ENCODE measurements at regions not wholly inside any gene's neighbourhood (a gene's known extent, or its start where the extent isn't known, plus 50 kb on each side); places are given as distances from the start of the nearest gene placed in this dataset.

DNA sequence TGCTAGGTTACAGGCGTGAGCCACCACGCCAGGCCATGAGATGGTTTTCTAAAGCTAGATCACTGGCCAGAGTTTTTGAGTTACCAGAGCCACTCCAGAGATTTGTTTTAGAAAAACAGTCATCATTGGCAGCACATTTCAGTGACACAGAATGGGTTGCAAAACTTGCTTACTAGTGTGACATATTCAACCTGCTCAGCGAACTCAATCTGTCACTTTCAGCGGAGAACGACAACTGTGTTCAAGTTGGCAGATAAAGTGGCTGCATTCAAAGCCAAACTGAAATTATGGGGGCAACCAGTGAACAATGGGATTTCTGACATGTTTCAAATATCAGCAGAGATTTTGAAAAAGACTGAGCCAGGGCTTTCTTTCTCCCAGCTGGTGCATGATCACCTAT, 456.3 kb upstream of the ISX start:
- 10% methylated on average over 5 of the region's 5 CpGs for WGBS (ENCODE audit: low lambda C conversion rate)
- no peak for FAIRE-seq

More for the DNA sequence above, 456.3 kb upstream of the ISX start:
- H3K4me2 ChIP-seq (ENCODE audit: low read depth, low read length), result no peak overlapping the region
- ChIA-PET CTCF (ENCODE audit: low intra/inter-chr PET ratio, low total read pairs) (no interaction called here), POLR2A (no interaction called here)
- H3K36me3 ChIP-seq (replicated peaks in 1 of 2; ENCODE audit: control insufficient read depth in 1 of 2, insufficient read depth in 2 of 2, low read length in 2 of 2), result no peaks in the 10 kb centered on the region
- no peaks in the 10 kb centered on the region for H3K4me1 ChIP-seq (ENCODE audit: insufficient read depth, low read length)
- H3K9me3 ChIP-seq (ENCODE audit: low read length), result no peaks in the 10 kb centered on the region
- TF ChIP-seq ZNF12 (CRISPR knock-in tag; IDR thresholded peaks at IDR 0.05), result no peak
- TF ChIP-seq, protein P1, sequence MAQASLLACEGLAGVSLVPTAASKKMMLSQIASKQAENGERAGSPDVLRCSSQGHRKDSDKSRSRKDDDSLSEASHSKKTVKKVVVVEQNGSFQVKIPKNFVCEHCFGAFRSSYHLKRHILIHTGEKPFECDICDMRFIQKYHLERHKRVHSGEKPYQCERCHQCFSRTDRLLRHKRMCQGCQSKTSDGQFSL (CRISPR knock-in tag; IDR thresholded peaks at IDR 0.05), result no peak
- TF ChIP-seq HHEX (CRISPR knock-in tag; IDR thresholded peaks at IDR 0.05), result no peak
- TF ChIP-seq GABPA (IDR thresholded peaks at IDR 0.05; ENCODE audit: low read depth, low read length), result no peak
- TF ChIP-seq GABPA (CRISPR knock-in tag; IDR thresholded peaks at IDR 0.05; ENCODE audit: low read depth), result no peak
- TF ChIP-seq, protein P2, sequence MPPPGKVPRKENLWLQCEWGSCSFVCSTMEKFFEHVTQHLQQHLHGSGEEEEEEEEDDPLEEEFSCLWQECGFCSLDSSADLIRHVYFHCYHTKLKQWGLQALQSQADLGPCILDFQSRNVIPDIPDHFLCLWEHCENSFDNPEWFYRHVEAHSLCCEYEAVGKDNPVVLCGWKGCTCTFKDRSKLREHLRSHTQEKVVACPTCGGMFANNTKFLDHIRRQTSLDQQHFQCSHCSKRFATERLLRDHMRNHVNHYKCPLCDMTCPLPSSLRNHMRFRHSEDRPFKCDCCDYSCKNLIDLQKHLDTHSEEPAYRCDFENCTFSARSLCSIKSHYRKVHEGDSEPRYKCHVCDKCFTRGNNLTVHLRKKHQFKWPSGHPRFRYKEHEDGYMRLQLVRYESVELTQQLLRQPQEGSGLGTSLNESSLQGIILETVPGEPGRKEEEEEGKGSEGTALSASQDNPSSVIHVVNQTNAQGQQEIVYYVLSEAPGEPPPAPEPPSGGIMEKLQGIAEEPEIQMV (CRISPR knock-in tag; IDR thresholded peaks at IDR 0.05; ENCODE audit: low read depth), result no peak
- no peak for TF ChIP-seq DMAP1 (CRISPR knock-in tag; IDR thresholded peaks at IDR 0.05)
- TF ChIP-seq ZSCAN31 (CRISPR knock-in tag; IDR thresholded peaks at IDR 0.05; ENCODE audit: low read depth), result no peak
- TF ChIP-seq, protein P3, sequence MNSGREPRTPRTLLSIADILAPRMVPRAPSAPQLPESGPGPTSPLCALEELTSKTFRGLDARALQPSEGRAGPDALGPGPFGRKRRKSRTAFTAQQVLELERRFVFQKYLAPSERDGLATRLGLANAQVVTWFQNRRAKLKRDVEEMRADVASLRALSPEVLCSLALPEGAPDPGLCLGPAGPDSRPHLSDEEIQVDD (CRISPR knock-in tag; IDR thresholded peaks at IDR 0.05; ENCODE audit: borderline replicate concordance), result no peak
- TF ChIP-seq PPARG (CRISPR knock-in tag; conservative IDR thresholded peaks at IDR 0.05), result no peak
- TF ChIP-seq MYC (CRISPR knock-in tag; IDR thresholded peaks at IDR 0.05; ENCODE audit: borderline replicate concordance), result no peak
- TF ChIP-seq ZNF296 (CRISPR knock-in tag; conservative IDR thresholded peaks at IDR 0.05), result no peak
- no peak for TF ChIP-seq PHF20 (CRISPR knock-in tag; IDR thresholded peaks at IDR 0.05)
- no peak for TF ChIP-seq ZNF430 (CRISPR knock-in tag; IDR thresholded peaks at IDR 0.05)
- TF ChIP-seq NFIC (IDR thresholded peaks at IDR 0.05; ENCODE audit: low read length), result no peak
- TF ChIP-seq RXRB (CRISPR knock-in tag; IDR thresholded peaks at IDR 0.05; ENCODE audit: borderline replicate concordance), result no peak
- ATAC-seq, result no peak
- H3K4me3 ChIP-seq (replicated peaks in 1 of 3; ENCODE audit: insufficient read depth in 1 of 3, low read depth in 2 of 3, low read length in 3 of 3), result no peak overlapping the region
- H3K79me2 ChIP-seq (ENCODE audit: insufficient read depth, low read length), result no peaks in the 10 kb centered on the region
- intact Hi-C loops (cut with micrococcal nuclease; ENCODE audit: unreplicated experiment) (no loop called here), in situ Hi-C loops (cut with HindIII; ENCODE audit: extremely low pct_ligation_motif_present, low pct_unique_long_range_greater_than_20kb) (no loop called here)
- DNase-seq (ENCODE audit: low spot score), result no peak
- no TSS peak for BruUV-seq (replicated peaks)
- no peak overlapping the region for H3K9ac ChIP-seq (ENCODE audit: insufficient read depth, low read depth, low read length)
- H2AFZ ChIP-seq (ENCODE audit: low read length), result no peak overlapping the region
- no peaks in the 10 kb centered on the region for H4K20me1 ChIP-seq (ENCODE audit: insufficient read depth, low read length)
- H3K27me3 ChIP-seq (ENCODE audit: control insufficient read depth in 1 of 2, insufficient read depth in 2 of 2, low read length in 2 of 2), result no peaks in the 10 kb centered on the region
- H3K27ac ChIP-seq (ENCODE audit: extremely low read length, insufficient read depth, low read length), result no peak overlapping the region

Data from HepG2 (cell line).